ENCODE measurements at regions not wholly inside any gene's neighbourhood (a gene's known extent, or its start where the extent isn't known, plus 50 kb on each side); places are given as distances from the start of the nearest gene placed in this dataset.

DNA sequence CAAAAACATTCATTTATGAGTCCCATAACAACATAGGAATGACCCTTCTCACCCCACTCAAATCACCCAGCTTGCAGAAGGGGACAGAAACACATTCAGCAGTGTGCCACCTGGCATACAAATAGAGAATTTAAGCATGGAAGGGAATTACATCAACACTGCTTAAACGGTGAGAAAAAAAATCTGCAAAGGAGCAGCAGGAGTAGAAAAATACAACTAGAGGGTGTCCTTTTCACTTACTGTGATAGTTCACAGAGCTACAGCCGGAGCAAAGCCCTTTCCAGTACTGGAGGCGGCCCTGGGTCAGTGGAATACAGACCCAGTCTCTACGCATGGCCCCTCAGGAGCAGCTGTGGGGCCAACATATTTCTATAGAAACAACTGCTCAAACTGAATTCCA, 764.3 kb upstream of the ARGLU1 start:
- no peaks in the 10 kb centered on the region for H3K9me3 ChIP-seq
- H3K36me3 ChIP-seq = no peaks in the 10 kb centered on the region
- WGBS, 4 donors = 70 to 84% (median 79%) methylated on average over 4 of the region's 4 CpGs
- no peaks in the 10 kb centered on the region for H3K27me3 ChIP-seq
- no peak overlapping the region for H3K27ac ChIP-seq
- ATAC-seq = no peak
- H3K4me3 ChIP-seq = no peak overlapping the region
- no peaks in the 10 kb centered on the region for H3K4me1 ChIP-seq
- TF ChIP-seq, protein P1, sequence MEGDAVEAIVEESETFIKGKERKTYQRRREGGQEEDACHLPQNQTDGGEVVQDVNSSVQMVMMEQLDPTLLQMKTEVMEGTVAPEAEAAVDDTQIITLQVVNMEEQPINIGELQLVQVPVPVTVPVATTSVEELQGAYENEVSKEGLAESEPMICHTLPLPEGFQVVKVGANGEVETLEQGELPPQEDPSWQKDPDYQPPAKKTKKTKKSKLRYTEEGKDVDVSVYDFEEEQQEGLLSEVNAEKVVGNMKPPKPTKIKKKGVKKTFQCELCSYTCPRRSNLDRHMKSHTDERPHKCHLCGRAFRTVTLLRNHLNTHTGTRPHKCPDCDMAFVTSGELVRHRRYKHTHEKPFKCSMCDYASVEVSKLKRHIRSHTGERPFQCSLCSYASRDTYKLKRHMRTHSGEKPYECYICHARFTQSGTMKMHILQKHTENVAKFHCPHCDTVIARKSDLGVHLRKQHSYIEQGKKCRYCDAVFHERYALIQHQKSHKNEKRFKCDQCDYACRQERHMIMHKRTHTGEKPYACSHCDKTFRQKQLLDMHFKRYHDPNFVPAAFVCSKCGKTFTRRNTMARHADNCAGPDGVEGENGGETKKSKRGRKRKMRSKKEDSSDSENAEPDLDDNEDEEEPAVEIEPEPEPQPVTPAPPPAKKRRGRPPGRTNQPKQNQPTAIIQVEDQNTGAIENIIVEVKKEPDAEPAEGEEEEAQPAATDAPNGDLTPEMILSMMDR (IDR thresholded peaks at IDR 0.05) = no peak
- no peak for DNase-seq
- intact Hi-C loops (cut with DNase I) = no loop called here

- Histone ChIP-seq H3K4me1 (no peaks in the 10 kb centered on the region), H3K36me3 (no peaks in the 10 kb centered on the region), H3K4me3 (no peak overlapping the region), H3K27ac (no peak overlapping the region), H3K9me3 (no peaks in the 10 kb centered on the region), H3K27me3 (no peaks in the 10 kb centered on the region)
- intact Hi-C loops (cut with DNase I) = no loop called here
- TF ChIP-seq, protein P1 (IDR thresholded peaks at IDR 0.05) = no peak
- no peak for TF ChIP-seq POLR2A (IDR thresholded peaks at IDR 0.05)
- 83 to 86% (median 86%) methylated on average over 5 of the region's 5 CpGs for WGBS, 4 donors
- DNase-seq (no peak), ATAC-seq (no peak)
Measured at GRCh38 chr13:107331359-107331758, 763.4 kb upstream of the ARGLU1 start.

DNA sequence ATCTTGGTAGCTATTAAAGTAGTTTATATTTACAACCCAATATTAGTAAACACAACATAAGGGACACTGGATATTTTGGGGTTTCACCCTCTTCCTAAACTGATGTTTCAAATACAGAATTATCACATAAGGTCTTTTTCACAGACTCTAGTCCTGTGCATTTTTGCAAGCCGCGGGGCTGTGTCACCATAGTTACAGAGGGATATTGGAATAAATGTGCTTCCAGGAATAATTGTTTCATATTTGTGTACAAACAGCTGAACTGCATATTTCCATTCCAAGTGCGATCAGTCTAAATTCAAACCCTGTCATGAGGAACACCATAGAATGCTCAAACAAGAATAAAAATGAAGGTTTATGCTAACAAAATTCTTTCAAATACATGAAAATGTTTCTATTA, 762.5 kb upstream of the ARGLU1 start:
- Histone ChIP-seq H3K9me3 (no peaks in the 10 kb centered on the region), H3K4me1 (no peaks in the 10 kb centered on the region), H3K27ac (no peak overlapping the region), H3K36me3 (no peaks in the 10 kb centered on the region), H3K4me3 (no peak overlapping the region), H3K27me3 (no peaks in the 10 kb centered on the region)
- TF ChIP-seq POLR2A (IDR thresholded peaks at IDR 0.05) = no peak
- TF ChIP-seq, protein P1 (IDR thresholded peaks at IDR 0.05) = no peak
- ATAC-seq (no peak), DNase-seq (no peak)
- intact Hi-C loops (cut with DNase I) = no loop called here
- 88 to 91% (median 90%) methylated on average over 3 of the region's 3 CpGs for WGBS, 4 donors

DNA sequence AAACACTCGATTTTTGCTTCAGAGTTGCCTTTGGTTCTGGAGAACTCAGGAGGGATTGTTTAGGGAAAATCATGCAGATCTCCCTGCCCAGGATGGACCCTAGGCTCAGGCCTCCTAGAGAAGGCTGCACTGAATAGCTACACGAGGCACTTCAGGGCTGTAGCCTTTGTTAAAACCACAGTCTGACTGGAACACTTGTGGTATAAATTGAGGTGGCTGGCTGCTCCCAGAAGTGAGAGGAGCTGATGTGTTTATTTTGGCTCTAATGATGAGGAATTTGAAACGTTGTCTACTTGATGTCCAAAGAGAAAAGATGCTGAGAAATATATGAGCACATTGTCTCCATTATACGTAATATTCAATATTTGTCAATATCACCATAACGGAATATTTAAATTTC, 762.1 kb upstream of the ARGLU1 start:
- H3K36me3 ChIP-seq = no peaks in the 10 kb centered on the region
- H3K27me3 ChIP-seq = no peaks in the 10 kb centered on the region
- WGBS, 4 donors = 58 to 67% (median 61%) methylated on average over 5 of the region's 5 CpGs
- TF ChIP-seq POLR2A (IDR thresholded peaks at IDR 0.05) = no peak
- TF ChIP-seq, protein P1 (IDR thresholded peaks at IDR 0.05) = no peak
- no peak overlapping the region for H3K27ac ChIP-seq
- no peaks in the 10 kb centered on the region for H3K4me1 ChIP-seq
- H3K4me3 ChIP-seq = no peak overlapping the region
- DNase-seq (no peak), ATAC-seq (no peak)
- intact Hi-C loops (cut with DNase I) = no loop called here
- no peaks in the 10 kb centered on the region for H3K9me3 ChIP-seq
